ENCODE measurements at regions not wholly inside any gene's neighbourhood (a gene's known extent, or its start where the extent isn't known, plus 50 kb on each side); places are given as distances from the start of the nearest gene placed in this dataset.

- no peak for TF ChIP-seq CTCF (IDR thresholded peaks at IDR 0.05; ENCODE audit: low read depth, low read length)
- peaks cover 27% of the 10 kb centered on the region for H3K27me3 ChIP-seq (ENCODE audit: control insufficient read depth, insufficient read depth, low read length)
- POLR2A ChIA-PET, result no interaction called here
- H3K9me3 ChIP-seq (ENCODE audit: control insufficient read depth, insufficient read depth, low read length), result no peaks in the 10 kb centered on the region; the same call in 1 of the 2 replicates
- H3K4me3 ChIP-seq (ENCODE audit: low read depth, low read length), result no peak overlapping the region
- DNase-seq (ENCODE audit: low read depth, low spot score), result no peak
- H3K27ac ChIP-seq (ENCODE audit: low read depth, low read length), result no peak overlapping the region
- CTCF ChIA-PET, result no interaction called here
These were observed 284.7 kb downstream of the CYP26B1 start for GRCh38 chr2:71862921-71863320.

GRCh38 chr2:71861186-71862160 lies 286.2 kb downstream of the CYP26B1 start:
- Histone ChIP-seq H3K27ac (ENCODE audit: low read depth, low read length) (no peak overlapping the region), H3K4me3 (ENCODE audit: low read depth, low read length) (no peak overlapping the region), H3K9me3 (ENCODE audit: control insufficient read depth, insufficient read depth, low read length) (no peaks in the 10 kb centered on the region; the same call in 1 of the 2 replicates), H3K27me3 (ENCODE audit: control insufficient read depth, insufficient read depth, low read length) (peaks cover 22% of the 10 kb centered on the region)
- ChIA-PET POLR2A (no interaction called here), CTCF (no interaction called here)
- no peak for DNase-seq (ENCODE audit: low read depth, low spot score)
- TF ChIP-seq CTCF (IDR thresholded peaks at IDR 0.05; ENCODE audit: low read depth, low read length), result no peak

- POLR2A ChIA-PET, result no interaction called here
- H3K9me3 ChIP-seq (ENCODE audit: control insufficient read depth, insufficient read depth, low read length), result no peaks in the 10 kb centered on the region; the same call in 1 of the 2 replicates
- H3K27ac ChIP-seq (ENCODE audit: low read depth, low read length), result no peak overlapping the region
- H3K27me3 ChIP-seq (ENCODE audit: control insufficient read depth, insufficient read depth, low read length), result peaks cover 18% of the 10 kb centered on the region
- no peak overlapping the region for H3K4me3 ChIP-seq (ENCODE audit: low read depth, low read length)
- TF ChIP-seq CTCF (IDR thresholded peaks at IDR 0.05; ENCODE audit: low read depth, low read length), result no peak
- CTCF ChIA-PET, result no interaction called here
- no peak for DNase-seq (ENCODE audit: low read depth, low spot score)
These were observed 287.2 kb downstream of the CYP26B1 start for GRCh38 chr2:71860381-71860926.

GRCh38 chr2:71859211-71859847 lies 288.3 kb downstream of the CYP26B1 start:
- CTCF ChIA-PET, result no interaction called here
- Histone ChIP-seq H3K27ac (ENCODE audit: low read depth, low read length) (no peak overlapping the region), H3K9me3 (ENCODE audit: control insufficient read depth, insufficient read depth, low read length) (no peaks in the 10 kb centered on the region; the same call in none of the 2 replicates), H3K27me3 (ENCODE audit: control insufficient read depth, insufficient read depth, low read length) (peaks cover 17% of the 10 kb centered on the region), H3K4me3 (ENCODE audit: low read depth, low read length) (no peak overlapping the region)
- no peak for DNase-seq (ENCODE audit: low read depth, low spot score)
- POLR2A ChIA-PET, result no interaction called here
- TF ChIP-seq CTCF (IDR thresholded peaks at IDR 0.05; ENCODE audit: low read depth, low read length), result no peak

GRCh38 chr2:71858071-71858470 lies 289.6 kb downstream of the CYP26B1 start:
- no peak for DNase-seq (ENCODE audit: low read depth, low spot score)
- CTCF ChIA-PET, result no interaction called here
- no peak for TF ChIP-seq CTCF (IDR thresholded peaks at IDR 0.05; ENCODE audit: low read depth, low read length)
- POLR2A ChIA-PET, result no interaction called here
- Histone ChIP-seq H3K9me3 (ENCODE audit: control insufficient read depth, insufficient read depth, low read length) (no peaks in the 10 kb centered on the region; the same call in none of the 2 replicates), H3K27me3 (ENCODE audit: control insufficient read depth, insufficient read depth, low read length) (peaks cover 26% of the 10 kb centered on the region), H3K27ac (ENCODE audit: low read depth, low read length) (no peak overlapping the region), H3K4me3 (ENCODE audit: low read depth, low read length) (no peak overlapping the region)
